HepG2 (cell line): ENCODE measurements at regions not wholly inside any gene's neighbourhood (a gene's known extent, or its start where the extent isn't known, plus 50 kb on each side); places are given as distances from the start of the nearest gene placed in this dataset.

Experiments
- ATAC-seq: fragments of 200-7000 bp; cut with Tn5 transposase; 3 replicates; pipeline ENCODE4 v1.9.1; 2020; ENCODE audit warnings: mild to moderate bottlenecking, moderate library complexity
- BruUV-seq: library from RNA; stranded (reverse); fragments of 400-500 nt; replicated peaks from 2 replicates; lab custom pipeline; 2021; lab: Mats Ljungman, UMichigan
- CTCF ChIA-PET: fragments of 300-600 bp; formaldehyde crosslinking; extraction: SDS; loops from one replicate; lab custom pipeline; 2021; ENCODE audit warnings: low total read pairs, inconsistent platforms, low intra/inter-chr PET ratio; lab: Yijun Ruan, JAX
- POLR2A ChIA-PET: fragments of 350-600 bp; sonication (Branson Sonifier 250); formaldehyde crosslinking; loops from one replicate; lab custom pipeline; 2020; ENCODE audit warnings: antibody characterized with exemption, inconsistent platforms; lab: Yijun Ruan, JAX
- DNase-seq: peaks from one replicate; pipeline ENCODE4 v3.0.0-alpha.2; 2015; ENCODE audit warnings: low spot score
- FAIRE-seq: peaks from 3 replicates; lab custom pipeline; 2011; peaks lifted over from hg19 to GRCh38; lab: Jason Lieb, UNC
- H2AFZ ChIP-seq: one replicate; pipeline ENCODE4 v1.6.1; 2011; ENCODE audit warnings: low read length, inconsistent platforms
- H3K27ac ChIP-seq: fragments of 300-600 bp; 3 replicates; pipeline ENCODE4 v1.8.0; 2011; ENCODE audit warnings: mixed run types, mild to moderate bottlenecking, mixed read lengths, low read length, inconsistent platforms; ENCODE audit not compliant: insufficient read depth; ENCODE audit errors: extremely low read length
- H3K27me3 ChIP-seq, 2 experiments: fragments of 200-600 bp in 1 of 2; 2 replicates in 1 of 2; 3 replicates in 1 of 2; pipeline versions ENCODE4 v1.6.0 to v1.8.0; 2011; ENCODE audit warnings: low read length in 2 of 2, mild to moderate bottlenecking in 2 of 2, moderate library complexity in 2 of 2, inconsistent platforms in 1 of 2; ENCODE audit not compliant: insufficient read depth in 2 of 2, control insufficient read depth in 1 of 2
- H3K36me3 ChIP-seq, 2 experiments: fragments of 200-600 bp in 1 of 2; replicated peaks in 1 of 2; 2 replicates in 1 of 2; 3 replicates in 1 of 2; pipeline versions ENCODE4 v1.5.1 to v1.8.0; 2011; ENCODE audit warnings: low read length in 2 of 2, inconsistent platforms in 1 of 2; ENCODE audit not compliant: insufficient read depth in 2 of 2, control insufficient read depth in 1 of 2
- H3K4me1 ChIP-seq: 2 replicates; pipeline ENCODE4 v1.5.1; 2012; ENCODE audit warnings: low read length, inconsistent platforms; ENCODE audit not compliant: insufficient read depth
- H3K4me2 ChIP-seq: 2 replicates; pipeline ENCODE4 v1.6.0; 2011; ENCODE audit warnings: low read depth, low read length, inconsistent platforms
- H3K4me3 ChIP-seq, 3 experiments: fragments of 200-600 bp in 1 of 3; sonication (generic), shearing (Covaris generic) in 1 of 3; replicated peaks in 1 of 3; 2 replicates each; pipeline ENCODE4 v1.5.1; 2011 to 2016; ENCODE audit warnings: low read length in 3 of 3, inconsistent platforms in 2 of 3, low read depth in 2 of 3, mild to moderate bottlenecking in 2 of 3, control low read depth in 1 of 3, mixed read lengths in 1 of 3; ENCODE audit not compliant: insufficient read depth in 1 of 3
- H3K79me2 ChIP-seq: one replicate; pipeline ENCODE4 v1.6.1; 2011; ENCODE audit warnings: low read length, inconsistent platforms; ENCODE audit not compliant: insufficient read depth
- H3K9ac ChIP-seq: 2 replicates; pipeline ENCODE4 v1.6.0; 2011; ENCODE audit warnings: mild to moderate bottlenecking, low read depth, low read length, inconsistent platforms; ENCODE audit not compliant: insufficient read depth
- H3K9me3 ChIP-seq: 2 replicates; pipeline ENCODE4 v1.5.1; 2012; ENCODE audit warnings: mild to moderate bottlenecking, low read length
- H4K20me1 ChIP-seq: 2 replicates; pipeline ENCODE4 v1.6.0; 2011; ENCODE audit warnings: inconsistent platforms, mild to moderate bottlenecking, low read length, moderate library complexity; ENCODE audit not compliant: insufficient read depth
- ATF1 ChIP-seq: IDR thresholded peaks from 2 replicates; pipeline ENCODE4 v1.6.1; 2016; ENCODE audit warnings: mild to moderate bottlenecking, control low read depth
- DMAP1 ChIP-seq: IDR thresholded peaks from 2 replicates; pipeline ENCODE4 v1.6.1; 2016
- HOXD1 ChIP-seq: sonication (generic); formaldehyde crosslinking; IDR thresholded peaks from 2 replicates; pipeline ENCODE4 v1.5.0; 2020; ENCODE audit warnings: missing genetic modification reagents
- KAT8 ChIP-seq: IDR thresholded peaks from 2 replicates; pipeline ENCODE4 v1.6.1; 2016; ENCODE audit warnings: missing genetic modification reagents, missing compliant biosample characterization
- NR2F6 ChIP-seq, 2 experiments: IDR thresholded peaks; 2 replicates each; pipeline ENCODE4 v1.6.1; 2016; ENCODE audit warnings: antibody characterized with exemption in 1 of 2, mild to moderate bottlenecking in 1 of 2
- RXRA ChIP-seq: sonication (generic); formaldehyde crosslinking; IDR thresholded peaks from 2 replicates; pipeline ENCODE4 v1.5.1; 2020; ENCODE audit warnings: missing genetic modification reagents
- SALL2 ChIP-seq: sonication (generic); formaldehyde crosslinking; IDR thresholded peaks from 2 replicates; pipeline ENCODE4 v1.8.1; 2023; ENCODE audit warnings: mild to moderate bottlenecking, missing genetic modification reagents, inconsistent platforms
- STAT5B ChIP-seq: sonication (generic); formaldehyde crosslinking; IDR thresholded peaks from 2 replicates; pipeline ENCODE4 v1.4.0; 2020; ENCODE audit warnings: missing genetic modification reagents
- TCF7L2 ChIP-seq: IDR thresholded peaks from 2 replicates; pipeline ENCODE4 v1.6.1; 2011; ENCODE audit warnings: mild to moderate bottlenecking, low read depth, low read length, moderate library complexity
- TMF1 ChIP-seq: sonication (generic); formaldehyde crosslinking; IDR thresholded peaks from 2 replicates; pipeline ENCODE4 v1.8.1; 2022; ENCODE audit warnings: low read depth, missing genetic modification reagents
- ZNF225 ChIP-seq: sonication (generic); formaldehyde crosslinking; IDR thresholded peaks from 2 replicates; pipeline ENCODE4 v1.4.0; 2020; ENCODE audit warnings: mild to moderate bottlenecking, missing genetic modification reagents
- WGBS: methylation state at CpG from one replicate; pipeline ENCODE4 v1.1.6; 2017; ENCODE audit warnings: low lambda C conversion rate; 5-methylcytosine and 5-hydroxymethylcytosine counted together
- in situ Hi-C: cut with HindIII; loops from 2 replicates; pipeline ENCODE4 v1.10.0; 2017; ENCODE audit warnings: low pct_unique_long_range_greater_than_20kb; ENCODE audit not compliant: extremely low pct_ligation_motif_present
- intact Hi-C: fragments of 100-400 bp; cut with micrococcal nuclease; formaldehyde crosslinking; loops from one replicate; pipeline ENCODE4 v1.10.0; 2022; ENCODE audit not compliant: unreplicated experiment
- TF ChIP-seq, protein P1 (sequence below): sonication (generic); formaldehyde crosslinking; IDR thresholded peaks from 2 replicates; pipeline ENCODE4 v1.4.0; 2020; ENCODE audit warnings: missing genetic modification reagents, borderline replicate concordance
- TF ChIP-seq, protein P2 (sequence below): sonication (generic); formaldehyde crosslinking; IDR thresholded peaks from 2 replicates; pipeline ENCODE4 v1.5.1; 2020; ENCODE audit warnings: missing genetic modification reagents, mild to moderate bottlenecking, borderline replicate concordance
- TF ChIP-seq, protein P3 (sequence below): sonication (generic); formaldehyde crosslinking; IDR thresholded peaks from 2 replicates; pipeline ENCODE4 v1.5.0; 2020; ENCODE audit warnings: mild to moderate bottlenecking, missing genetic modification reagents
- TF ChIP-seq, protein P4 (sequence below): sonication (generic); formaldehyde crosslinking; IDR thresholded peaks from 2 replicates; pipeline ENCODE4 v1.9.0; 2021; ENCODE audit warnings: mild to moderate bottlenecking, missing genetic modification reagents

DNA sequence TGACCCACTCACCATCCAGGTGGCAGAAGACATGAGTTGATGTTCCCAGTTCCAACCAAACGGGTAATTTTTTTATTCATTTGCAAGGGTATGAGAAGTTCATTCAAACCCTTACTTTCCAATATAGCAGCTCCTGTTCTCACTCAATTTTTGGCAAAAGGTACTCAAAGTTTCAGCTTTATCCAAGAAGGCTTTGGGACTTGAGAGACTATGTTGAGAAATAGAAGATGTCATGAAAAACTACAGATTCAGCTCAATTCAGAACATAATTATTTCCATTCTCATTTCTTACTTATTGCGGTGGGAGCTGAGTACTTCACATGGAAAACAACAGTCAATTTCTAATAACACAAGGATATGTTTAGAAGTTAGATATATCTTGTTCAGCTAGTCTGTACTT lies 162.3 kb downstream of the FNDC1 start:
- WGBS: 2% methylated on average over 2 of the region's 2 CpGs
- ChIA-PET CTCF (no interaction called here), POLR2A (no interaction called here)
- H3K27ac ChIP-seq: no peak overlapping the region
- no peaks in the 10 kb centered on the region for H3K4me1 ChIP-seq
- H4K20me1 ChIP-seq: no peaks in the 10 kb centered on the region
- H3K27me3 ChIP-seq: peaks cover 1 to 18% of the 10 kb centered on the region in 2 experiments; a peak in 3 of 5 replicates
- peaks cover 11% of the 10 kb centered on the region; the same call in 1 of the 2 replicates for H3K9me3 ChIP-seq
- intact Hi-C loops (no loop called here), in situ Hi-C loops (no loop called here)
- FAIRE-seq (no peak), ATAC-seq (no peak), DNase-seq (no peak)
- H3K4me3 ChIP-seq: no peak overlapping the region
- no peaks in the 10 kb centered on the region for H3K36me3 ChIP-seq
- no peak overlapping the region for H3K9ac ChIP-seq
- BruUV-seq: no TSS peak
- H2AFZ ChIP-seq: no peak overlapping the region
- no peak overlapping the region for H3K4me2 ChIP-seq
- H3K79me2 ChIP-seq: no peaks in the 10 kb centered on the region
- TF ChIP-seq KAT8 (CRISPR knock-in tag): no peak
- no peak for TF ChIP-seq TCF7L2
- TF ChIP-seq STAT5B (CRISPR knock-in tag): no peak
- TF ChIP-seq ZNF225 (CRISPR knock-in tag): no peak
- TF ChIP-seq RXRA (CRISPR knock-in tag): no peak
- TF ChIP-seq NR2F6 (IDR thresholded peaks at IDR 0.05): no peak
- TF ChIP-seq NR2F6 (CRISPR knock-in tag; IDR thresholded peaks at IDR 0.05): no peak
- TF ChIP-seq HOXD1 (CRISPR knock-in tag): no peak
- no peak for TF ChIP-seq DMAP1
- no peak for TF ChIP-seq SALL2 (CRISPR knock-in tag)
- no peak for TF ChIP-seq TMF1
- TF ChIP-seq, protein P1, sequence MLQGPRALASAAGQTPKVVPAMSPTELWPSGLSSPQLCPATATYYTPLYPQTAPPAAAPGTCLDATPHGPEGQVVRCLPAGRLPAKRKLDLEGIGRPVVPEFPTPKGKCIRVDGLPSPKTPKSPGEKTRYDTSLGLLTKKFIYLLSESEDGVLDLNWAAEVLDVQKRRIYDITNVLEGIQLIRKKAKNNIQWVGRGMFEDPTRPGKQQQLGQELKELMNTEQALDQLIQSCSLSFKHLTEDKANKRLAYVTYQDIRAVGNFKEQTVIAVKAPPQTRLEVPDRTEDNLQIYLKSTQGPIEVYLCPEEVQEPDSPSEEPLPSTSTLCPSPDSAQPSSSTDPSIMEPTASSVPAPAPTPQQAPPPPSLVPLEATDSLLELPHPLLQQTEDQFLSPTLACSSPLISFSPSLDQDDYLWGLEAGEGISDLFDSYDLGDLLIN (CRISPR knock-in tag): no peak
- no peak for TF ChIP-seq ATF1
- TF ChIP-seq, protein P2, sequence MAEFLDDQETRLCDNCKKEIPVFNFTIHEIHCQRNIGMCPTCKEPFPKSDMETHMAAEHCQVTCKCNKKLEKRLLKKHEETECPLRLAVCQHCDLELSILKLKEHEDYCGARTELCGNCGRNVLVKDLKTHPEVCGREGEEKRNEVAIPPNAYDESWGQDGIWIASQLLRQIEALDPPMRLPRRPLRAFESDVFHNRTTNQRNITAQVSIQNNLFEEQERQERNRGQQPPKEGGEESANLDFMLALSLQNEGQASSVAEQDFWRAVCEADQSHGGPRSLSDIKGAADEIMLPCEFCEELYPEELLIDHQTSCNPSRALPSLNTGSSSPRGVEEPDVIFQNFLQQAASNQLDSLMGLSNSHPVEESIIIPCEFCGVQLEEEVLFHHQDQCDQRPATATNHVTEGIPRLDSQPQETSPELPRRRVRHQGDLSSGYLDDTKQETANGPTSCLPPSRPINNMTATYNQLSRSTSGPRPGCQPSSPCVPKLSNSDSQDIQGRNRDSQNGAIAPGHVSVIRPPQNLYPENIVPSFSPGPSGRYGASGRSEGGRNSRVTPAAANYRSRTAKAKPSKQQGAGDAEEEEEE (CRISPR knock-in tag): no peak
- TF ChIP-seq, protein P3, sequence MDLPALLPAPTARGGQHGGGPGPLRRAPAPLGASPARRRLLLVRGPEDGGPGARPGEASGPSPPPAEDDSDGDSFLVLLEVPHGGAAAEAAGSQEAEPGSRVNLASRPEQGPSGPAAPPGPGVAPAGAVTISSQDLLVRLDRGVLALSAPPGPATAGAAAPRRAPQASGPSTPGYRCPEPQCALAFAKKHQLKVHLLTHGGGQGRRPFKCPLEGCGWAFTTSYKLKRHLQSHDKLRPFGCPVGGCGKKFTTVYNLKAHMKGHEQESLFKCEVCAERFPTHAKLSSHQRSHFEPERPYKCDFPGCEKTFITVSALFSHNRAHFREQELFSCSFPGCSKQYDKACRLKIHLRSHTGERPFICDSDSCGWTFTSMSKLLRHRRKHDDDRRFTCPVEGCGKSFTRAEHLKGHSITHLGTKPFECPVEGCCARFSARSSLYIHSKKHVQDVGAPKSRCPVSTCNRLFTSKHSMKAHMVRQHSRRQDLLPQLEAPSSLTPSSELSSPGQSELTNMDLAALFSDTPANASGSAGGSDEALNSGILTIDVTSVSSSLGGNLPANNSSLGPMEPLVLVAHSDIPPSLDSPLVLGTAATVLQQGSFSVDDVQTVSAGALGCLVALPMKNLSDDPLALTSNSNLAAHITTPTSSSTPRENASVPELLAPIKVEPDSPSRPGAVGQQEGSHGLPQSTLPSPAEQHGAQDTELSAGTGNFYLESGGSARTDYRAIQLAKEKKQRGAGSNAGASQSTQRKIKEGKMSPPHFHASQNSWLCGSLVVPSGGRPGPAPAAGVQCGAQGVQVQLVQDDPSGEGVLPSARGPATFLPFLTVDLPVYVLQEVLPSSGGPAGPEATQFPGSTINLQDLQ: no peak
- TF ChIP-seq, protein P4, sequence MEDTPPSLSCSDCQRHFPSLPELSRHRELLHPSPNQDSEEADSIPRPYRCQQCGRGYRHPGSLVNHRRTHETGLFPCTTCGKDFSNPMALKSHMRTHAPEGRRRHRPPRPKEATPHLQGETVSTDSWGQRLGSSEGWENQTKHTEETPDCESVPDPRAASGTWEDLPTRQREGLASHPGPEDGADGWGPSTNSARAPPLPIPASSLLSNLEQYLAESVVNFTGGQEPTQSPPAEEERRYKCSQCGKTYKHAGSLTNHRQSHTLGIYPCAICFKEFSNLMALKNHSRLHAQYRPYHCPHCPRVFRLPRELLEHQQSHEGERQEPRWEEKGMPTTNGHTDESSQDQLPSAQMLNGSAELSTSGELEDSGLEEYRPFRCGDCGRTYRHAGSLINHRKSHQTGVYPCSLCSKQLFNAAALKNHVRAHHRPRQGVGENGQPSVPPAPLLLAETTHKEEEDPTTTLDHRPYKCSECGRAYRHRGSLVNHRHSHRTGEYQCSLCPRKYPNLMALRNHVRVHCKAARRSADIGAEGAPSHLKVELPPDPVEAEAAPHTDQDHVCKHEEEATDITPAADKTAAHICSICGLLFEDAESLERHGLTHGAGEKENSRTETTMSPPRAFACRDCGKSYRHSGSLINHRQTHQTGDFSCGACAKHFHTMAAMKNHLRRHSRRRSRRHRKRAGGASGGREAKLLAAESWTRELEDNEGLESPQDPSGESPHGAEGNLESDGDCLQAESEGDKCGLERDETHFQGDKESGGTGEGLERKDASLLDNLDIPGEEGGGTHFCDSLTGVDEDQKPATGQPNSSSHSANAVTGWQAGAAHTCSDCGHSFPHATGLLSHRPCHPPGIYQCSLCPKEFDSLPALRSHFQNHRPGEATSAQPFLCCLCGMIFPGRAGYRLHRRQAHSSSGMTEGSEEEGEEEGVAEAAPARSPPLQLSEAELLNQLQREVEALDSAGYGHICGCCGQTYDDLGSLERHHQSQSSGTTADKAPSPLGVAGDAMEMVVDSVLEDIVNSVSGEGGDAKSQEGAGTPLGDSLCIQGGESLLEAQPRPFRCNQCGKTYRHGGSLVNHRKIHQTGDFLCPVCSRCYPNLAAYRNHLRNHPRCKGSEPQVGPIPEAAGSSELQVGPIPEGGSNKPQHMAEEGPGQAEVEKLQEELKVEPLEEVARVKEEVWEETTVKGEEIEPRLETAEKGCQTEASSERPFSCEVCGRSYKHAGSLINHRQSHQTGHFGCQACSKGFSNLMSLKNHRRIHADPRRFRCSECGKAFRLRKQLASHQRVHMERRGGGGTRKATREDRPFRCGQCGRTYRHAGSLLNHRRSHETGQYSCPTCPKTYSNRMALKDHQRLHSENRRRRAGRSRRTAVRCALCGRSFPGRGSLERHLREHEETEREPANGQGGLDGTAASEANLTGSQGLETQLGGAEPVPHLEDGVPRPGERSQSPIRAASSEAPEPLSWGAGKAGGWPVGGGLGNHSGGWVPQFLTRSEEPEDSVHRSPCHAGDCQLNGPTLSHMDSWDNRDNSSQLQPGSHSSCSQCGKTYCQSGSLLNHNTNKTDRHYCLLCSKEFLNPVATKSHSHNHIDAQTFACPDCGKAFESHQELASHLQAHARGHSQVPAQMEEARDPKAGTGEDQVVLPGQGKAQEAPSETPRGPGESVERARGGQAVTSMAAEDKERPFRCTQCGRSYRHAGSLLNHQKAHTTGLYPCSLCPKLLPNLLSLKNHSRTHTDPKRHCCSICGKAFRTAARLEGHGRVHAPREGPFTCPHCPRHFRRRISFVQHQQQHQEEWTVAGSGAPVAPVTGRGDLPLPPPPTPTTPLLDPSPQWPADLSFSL (CRISPR knock-in tag): no peak
